D341Med (cell line): ENCODE measurements at regions not wholly inside any gene's neighbourhood (a gene's known extent, or its start where the extent isn't known, plus 50 kb on each side); places are given as distances from the start of the nearest gene placed in this dataset.

Source experiments
- DNase-seq: peaks from one replicate; pipeline ENCODE4 v3.0.0; 2012; ENCODE audit warnings: low spot score

- DNase-seq: no peak
These were observed 646.4 kb downstream of the CDY2B start for GRCh38 chrY:17233435-17234109.

DNA sequence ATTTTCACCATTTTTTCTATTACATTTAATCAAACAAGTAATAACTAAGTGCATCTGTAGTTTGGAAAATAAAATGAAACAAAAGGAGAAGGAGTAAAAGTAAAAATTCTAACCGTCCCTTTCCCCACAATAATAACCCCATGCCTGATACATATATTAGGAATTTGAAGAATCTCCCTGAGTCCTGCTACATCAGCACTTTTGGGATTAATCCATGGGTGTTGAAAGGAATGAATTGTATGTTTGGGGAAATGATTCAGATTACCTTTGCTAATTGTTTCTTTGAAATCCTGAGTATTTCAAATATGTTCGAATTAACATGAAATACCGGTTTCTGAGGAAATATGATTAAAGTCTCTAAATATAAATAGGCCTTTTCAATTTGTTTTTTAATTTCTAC lies 648.0 kb downstream of the CDY2B start:
- no peak for DNase-seq

DNA sequence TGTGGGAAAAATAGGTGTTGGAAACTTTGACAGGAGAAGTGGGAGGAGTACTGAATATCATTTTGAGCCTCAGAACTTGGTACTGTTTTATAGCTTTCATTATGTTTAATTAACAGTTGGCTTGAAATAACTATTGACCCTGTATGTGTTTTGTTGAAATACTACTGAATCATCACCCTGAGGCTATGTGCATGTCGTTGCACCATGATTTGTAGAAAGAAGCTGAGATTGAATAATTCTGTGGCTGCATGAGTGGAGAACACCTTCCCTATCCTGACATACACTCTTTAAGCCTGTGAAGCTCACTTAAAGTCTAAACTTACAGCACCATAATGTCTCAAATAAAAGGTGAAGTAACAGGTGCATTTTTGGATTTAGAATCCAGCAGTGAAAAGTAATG lies 656.5 kb downstream of the CDY2B start:
- DNase-seq: no peak

DNA sequence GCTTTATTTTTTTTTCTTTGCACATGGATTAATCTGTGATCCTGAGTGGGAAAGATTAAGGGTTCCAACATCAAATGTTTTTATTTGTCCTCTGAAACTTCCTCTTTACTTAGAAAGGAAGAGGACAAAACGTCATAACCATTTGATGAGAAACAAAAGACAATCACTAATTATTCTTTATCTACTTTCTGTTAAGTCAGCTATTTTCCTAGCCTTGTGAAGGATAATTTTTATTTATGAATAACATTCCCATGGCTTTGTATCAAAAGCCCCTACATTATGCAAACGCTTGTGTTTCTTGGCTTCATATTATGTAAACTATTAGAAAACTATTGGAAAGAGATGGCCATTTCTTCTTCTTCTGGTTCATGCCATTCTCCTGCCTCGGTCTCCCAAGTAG lies 677.6 kb downstream of the CDY2B start:
- no peak for DNase-seq

DNA sequence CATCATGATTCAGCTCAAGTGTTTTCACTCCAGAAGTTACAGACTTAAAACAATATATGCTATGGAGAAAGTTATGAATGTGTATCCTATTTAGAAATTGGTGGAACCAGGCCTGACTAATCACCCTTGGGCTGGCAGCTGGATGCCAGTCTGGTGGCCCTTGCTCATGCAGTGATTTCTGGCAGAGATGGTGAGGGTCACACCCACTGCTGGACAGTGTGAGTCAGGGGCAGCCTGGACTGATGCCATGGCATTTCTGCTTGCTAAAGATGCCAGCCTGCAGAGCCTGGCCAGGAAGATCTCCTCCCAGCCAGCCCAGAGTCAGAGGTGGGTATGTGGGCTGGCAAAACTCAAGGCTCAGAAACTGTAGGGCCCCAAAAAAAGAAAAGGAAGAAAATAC lies 695.7 kb downstream of the CDY2B start:
- no peak for DNase-seq

DNA sequence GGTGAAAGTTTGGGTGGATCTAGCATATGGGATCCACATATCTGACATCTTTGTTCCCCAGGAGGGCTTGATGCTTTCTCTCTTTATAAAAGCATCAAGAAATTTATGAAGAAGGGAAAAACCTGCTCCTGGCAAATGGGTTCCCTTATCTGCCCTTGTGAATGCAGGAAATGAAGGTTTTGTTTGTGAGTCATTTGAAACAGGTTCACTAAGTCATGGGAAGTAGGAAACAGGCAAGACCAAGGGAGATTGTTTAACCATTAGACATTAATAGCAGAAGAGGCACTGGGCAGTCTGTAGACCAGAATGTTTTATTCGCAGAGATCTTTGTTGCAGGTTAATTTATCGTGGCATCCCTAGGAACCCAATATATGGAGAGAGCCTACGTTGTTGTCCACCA lies 713.1 kb downstream of the CDY2B start:
- DNase-seq: no peak

- no peak for DNase-seq
These were observed 757.9 kb downstream of the CDY2B start for GRCh38 chrY:17122166-17122565.

DNA sequence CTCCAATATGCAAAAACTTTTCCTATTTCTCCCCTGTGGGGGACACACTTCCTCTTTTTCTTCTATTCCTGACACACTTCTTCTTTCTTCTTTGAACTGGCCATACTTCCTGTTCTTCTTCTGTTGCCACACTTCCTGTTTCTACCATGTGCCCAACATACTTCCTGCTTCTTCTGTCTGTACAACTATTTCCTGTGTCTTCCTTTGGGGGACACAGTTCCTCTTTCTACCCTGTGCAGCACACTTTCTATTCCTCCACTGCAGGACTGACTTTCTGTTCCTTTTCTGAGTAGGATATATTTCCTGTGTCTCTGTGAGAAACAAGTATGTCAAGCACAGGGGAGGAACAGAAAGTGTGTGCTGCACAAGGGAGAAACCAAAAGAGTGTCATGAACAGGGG lies 794.7 kb downstream of the CDY2B start:
- no peak for DNase-seq

DNA sequence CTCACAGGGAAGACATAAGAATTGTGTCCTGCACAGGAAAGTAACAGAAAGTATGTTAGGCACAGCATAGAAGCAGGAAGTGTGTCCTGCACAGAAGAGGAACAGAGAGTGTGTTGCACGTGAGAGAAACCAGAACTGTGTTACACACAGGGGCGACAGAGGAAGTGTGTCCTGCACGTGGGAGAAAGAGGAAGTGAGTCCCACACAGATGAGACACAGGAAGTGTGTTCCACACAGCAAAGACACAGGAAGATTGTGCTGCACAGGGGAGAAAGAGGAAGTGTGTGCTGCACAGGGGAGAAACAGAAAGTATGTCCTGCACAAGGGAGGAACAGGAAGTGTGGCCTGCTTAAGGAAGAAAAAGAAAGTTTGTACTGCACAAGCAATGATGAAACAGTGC lies 800.1 kb downstream of the CDY2B start:
- no peak for DNase-seq

DNA sequence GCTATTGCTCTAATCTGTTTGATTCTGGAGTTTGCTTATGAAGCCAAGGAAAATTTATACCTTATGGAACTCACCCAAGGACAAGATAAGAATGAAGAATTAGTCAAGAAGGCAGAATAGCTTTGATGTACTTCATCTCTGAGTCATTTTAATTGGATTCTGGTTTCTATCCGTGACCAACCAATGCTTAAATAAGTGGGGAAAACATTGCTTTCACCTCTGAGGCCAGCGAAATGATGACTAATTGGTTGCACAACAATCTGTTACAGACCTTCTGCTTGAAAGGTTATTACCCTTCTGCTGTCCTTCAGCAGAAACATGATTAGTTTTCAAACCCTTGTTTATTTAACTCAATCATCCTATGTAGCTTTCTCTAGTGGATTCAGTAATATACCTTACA lies 812.7 kb downstream of the CDY2B start:
- DNase-seq: no peak

DNA sequence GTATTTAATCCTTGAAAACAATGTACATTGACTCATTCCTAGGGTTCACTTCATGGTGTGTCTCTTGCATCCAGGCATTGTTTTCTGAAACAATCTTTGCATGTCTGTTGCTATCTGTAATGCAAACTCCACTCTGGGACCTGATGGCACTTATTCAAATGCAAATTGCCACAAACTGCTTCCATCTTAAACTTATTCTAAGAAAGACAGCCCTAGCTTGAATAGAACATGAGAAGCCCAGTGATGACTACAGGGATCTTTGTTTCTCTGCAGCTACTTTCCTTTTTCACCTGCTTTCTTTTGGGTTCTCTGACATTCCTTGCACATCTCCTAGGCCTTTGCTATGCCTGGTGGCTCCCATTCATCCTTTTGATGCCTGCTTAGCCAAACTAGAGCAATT lies 827.0 kb downstream of the CDY2B start:
- no peak for DNase-seq

- no peak for DNase-seq
These were observed 829.6 kb downstream of the CDY2B start for GRCh38 chrY:17050374-17050773.

- no peak for DNase-seq
These were observed 834.9 kb downstream of the CDY2B start for GRCh38 chrY:17045124-17045523.

DNA sequence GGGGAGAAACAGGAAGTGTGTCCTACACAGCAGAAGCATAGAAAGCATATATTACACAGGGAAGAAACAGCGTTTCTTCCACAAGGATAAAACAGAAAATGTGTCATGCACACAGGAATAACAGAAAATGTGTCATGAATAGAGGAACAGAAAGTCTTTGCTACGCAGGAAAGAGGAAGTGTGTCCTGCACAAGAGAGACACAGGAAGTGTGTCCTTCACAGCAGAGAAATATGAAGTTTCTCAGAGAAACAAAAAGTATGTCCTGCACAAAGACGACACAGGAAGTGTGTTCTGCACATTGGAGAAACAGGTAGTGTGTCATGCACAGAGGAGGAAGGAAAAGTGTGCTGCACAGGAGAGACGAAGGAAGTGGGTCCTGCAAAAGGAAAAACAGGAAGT lies 835.3 kb downstream of the CDY2B start:
- no peak for DNase-seq

- DNase-seq: no peak
These were observed 835.7 kb downstream of the CDY2B start for GRCh38 chrY:17044272-17044671.

DNA sequence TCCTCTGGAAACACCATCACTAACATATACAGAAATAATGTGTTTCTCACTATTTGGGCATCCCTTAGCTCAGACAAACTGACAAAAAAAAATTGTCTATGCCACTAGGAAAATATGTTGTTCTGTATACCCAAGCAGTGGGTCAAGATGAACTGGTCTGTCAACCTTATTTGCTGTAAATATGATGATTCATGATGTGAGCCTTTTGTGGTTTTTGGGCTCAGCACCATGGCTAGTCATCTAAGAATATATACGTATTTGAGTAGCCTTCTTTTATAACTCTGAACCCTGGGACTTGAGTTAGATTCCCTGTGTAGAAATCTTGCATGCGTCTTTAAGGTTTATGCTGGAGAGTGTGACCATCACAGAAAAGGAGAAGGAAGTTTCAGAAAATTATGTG lies 841.6 kb downstream of the CDY2B start:
- DNase-seq: no peak

DNA sequence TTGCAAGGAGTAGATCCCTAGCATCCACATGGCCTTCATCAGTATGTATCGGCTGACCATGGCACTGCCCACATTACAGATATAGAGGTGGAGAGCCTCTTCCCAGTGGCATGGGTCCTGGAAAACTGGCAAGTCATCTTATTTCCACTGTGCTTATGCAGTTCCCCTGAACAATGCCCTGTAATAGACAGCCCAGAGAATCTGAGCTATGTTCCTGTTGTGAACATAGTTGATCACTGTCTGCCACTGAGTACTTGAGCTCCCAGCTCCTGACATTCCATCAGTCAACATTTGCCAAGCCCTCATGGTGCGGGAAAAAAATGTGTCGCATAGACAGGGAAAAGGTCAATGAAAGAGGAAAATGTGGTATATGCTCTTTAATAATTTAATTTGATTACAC lies 861.9 kb downstream of the CDY2B start:
- no peak for DNase-seq

GRCh38 chrY:16993551-16993950 lies 886.5 kb downstream of the CDY2B start:
- DNase-seq: no peak

GRCh38 chrY:16981776-16982175 lies 898.2 kb downstream of the CDY2B start:
- DNase-seq: no peak

GRCh38 chrY:16959071-16959470 lies 920.9 kb downstream of the CDY2B start:
- no peak for DNase-seq

- no peak for DNase-seq
These were observed 932.8 kb downstream of the CDY2B start for GRCh38 chrY:16947221-16947620.
